ENCODE measurements at regions not wholly inside any gene's neighbourhood (a gene's known extent, or its start where the extent isn't known, plus 50 kb on each side); places are given as distances from the start of the nearest gene placed in this dataset.
"Not testable (repeated sequence)": the region's sequence is repeated elsewhere in the genome, so short reads cannot be mapped to it uniquely, and the experiment has no call there.

GRCh38 chr3:95810462-95810861 lies 1003.9 kb upstream of the EPHA6 start:
- TF ChIP-seq CTCF (IDR thresholded peaks at IDR 0.05), result no peak
- no peaks in the 10 kb centered on the region for H3K27me3 ChIP-seq
- H3K27ac ChIP-seq, result no peak overlapping the region
- H3K9ac ChIP-seq (ENCODE audit: low read depth in 2 of 2, low read length in 2 of 2), result no peak overlapping the region
- H3K4me3 ChIP-seq, result no peak overlapping the region
- H3K4me1 ChIP-seq, result no peaks in the 10 kb centered on the region
- intact Hi-C loops (cut with DNase I), result no loop called here
- DNase-seq, result no peak
- H3K36me3 ChIP-seq, result no peaks in the 10 kb centered on the region
- no peaks in the 10 kb centered on the region for H3K9me3 ChIP-seq

- H3K27ac ChIP-seq, result no peak overlapping the region
- H3K9me3 ChIP-seq, result no peaks in the 10 kb centered on the region
- no peaks in the 10 kb centered on the region for H3K4me1 ChIP-seq
- intact Hi-C loops (cut with DNase I), result no loop called here
- H3K9ac ChIP-seq (ENCODE audit: low read depth in 2 of 2, low read length in 2 of 2), result no peak overlapping the region
- H3K36me3 ChIP-seq, result no peaks in the 10 kb centered on the region
- TF ChIP-seq CTCF (IDR thresholded peaks at IDR 0.05), result no peak
- H3K4me3 ChIP-seq, result no peak overlapping the region
- H3K27me3 ChIP-seq, result no peaks in the 10 kb centered on the region
- DNase-seq, result no peak
Observed at GRCh38 chr3:95813244-95813643, 1001.1 kb upstream of the EPHA6 start.

GRCh38 chr3:95815828-95816227 lies 998.6 kb upstream of the EPHA6 start:
- TF ChIP-seq CTCF (IDR thresholded peaks at IDR 0.05), result no peak
- DNase-seq, result no peak
- intact Hi-C loops (cut with DNase I), result no loop called here
- H3K4me1 ChIP-seq, result no peaks in the 10 kb centered on the region
- no peaks in the 10 kb centered on the region for H3K9me3 ChIP-seq
- no peaks in the 10 kb centered on the region for H3K27me3 ChIP-seq
- H3K9ac ChIP-seq (ENCODE audit: low read depth in 2 of 2, low read length in 2 of 2), result no peak overlapping the region
- no peaks in the 10 kb centered on the region for H3K36me3 ChIP-seq
- H3K27ac ChIP-seq, result no peak overlapping the region
- no peak overlapping the region for H3K4me3 ChIP-seq

GRCh38 chr3:95826419-95826818 lies 988.0 kb upstream of the EPHA6 start:
- Histone ChIP-seq H3K4me1 (no peaks in the 10 kb centered on the region), H3K9ac (ENCODE audit: low read depth in 2 of 2, low read length in 2 of 2) (no peak overlapping the region), H3K27me3 (no peaks in the 10 kb centered on the region), H3K4me3 (no peak overlapping the region), H3K27ac (no peak overlapping the region), H3K36me3 (no peaks in the 10 kb centered on the region), H3K9me3 (no peaks in the 10 kb centered on the region)
- no peak for TF ChIP-seq CTCF (IDR thresholded peaks at IDR 0.05)
- intact Hi-C loops (cut with DNase I), result no loop called here
- DNase-seq, result no peak

GRCh38 chr3:95832146-95832545 lies 982.2 kb upstream of the EPHA6 start:
- Histone ChIP-seq H3K27ac (no peak overlapping the region), H3K4me1 (no peaks in the 10 kb centered on the region), H3K4me3 (no peak overlapping the region), H3K36me3 (no peaks in the 10 kb centered on the region), H3K9me3 (no peaks in the 10 kb centered on the region), H3K27me3 (no peaks in the 10 kb centered on the region), H3K9ac (ENCODE audit: low read depth in 2 of 2, low read length in 2 of 2) (no peak overlapping the region)
- intact Hi-C loops (cut with DNase I), result no loop called here
- no peak for DNase-seq
- no peak for TF ChIP-seq CTCF (IDR thresholded peaks at IDR 0.05)

DNA sequence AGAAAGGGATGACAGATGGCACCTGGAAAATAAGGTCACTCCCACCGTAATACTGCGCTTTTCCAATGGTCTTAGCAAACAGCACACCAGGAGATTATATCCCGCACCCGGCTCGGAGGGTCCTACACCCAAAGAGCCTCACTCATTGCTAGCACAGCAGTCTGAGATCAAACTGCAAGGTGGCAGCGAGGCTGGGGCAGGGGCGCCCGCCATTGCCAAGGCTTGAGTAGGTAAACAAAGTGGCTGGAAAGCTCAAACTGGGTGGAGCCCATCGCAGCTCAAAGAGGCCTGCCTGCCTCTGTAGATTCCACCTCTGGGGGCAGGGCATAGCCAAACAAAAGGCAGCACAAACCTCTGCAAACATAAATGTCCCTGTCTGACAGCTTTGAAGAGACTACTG lies 953.8 kb upstream of the EPHA6 start:
- H3K9me3 ChIP-seq; H3K27me3 ChIP-seq; H3K36me3 ChIP-seq; H3K9ac ChIP-seq (ENCODE audit: low read depth in 2 of 2, low read length in 2 of 2); H3K27ac ChIP-seq; DNase-seq; H3K4me3 ChIP-seq; intact Hi-C loops (cut with DNase I); H3K4me1 ChIP-seq: not testable (repeated sequence)
